Uterus (tissue), 2 donors: ENCODE measurements at regions not wholly inside any gene's neighbourhood (a gene's known extent, or its start where the extent isn't known, plus 50 kb on each side); places are given as distances from the start of the nearest gene placed in this dataset.

Experiments
- POLR2A ChIP-seq, 2 donors: fragments of 450-650 bp; IDR thresholded peaks; one replicate each; pipeline ENCODE4 v1.6.1; 2016; ENCODE audit warnings: antibody characterized with exemption in 2 of 2, mild to moderate bottlenecking in 1 of 2, moderate library complexity in 1 of 2
- TF ChIP-seq, protein P1 (sequence below), 4 experiments: fragments of 200-600 bp in 2 of 4; fragments of 450-650 bp in 2 of 4; sonication (generic) in 2 of 4; IDR thresholded peaks; one replicate each; pipeline ENCODE4 v1.5.1; 2016 to 2019; ENCODE audit warnings: antibody characterized with exemption in 4 of 4, mild to moderate bottlenecking in 2 of 4, moderate library complexity in 1 of 4

- TF ChIP-seq, protein P1, sequence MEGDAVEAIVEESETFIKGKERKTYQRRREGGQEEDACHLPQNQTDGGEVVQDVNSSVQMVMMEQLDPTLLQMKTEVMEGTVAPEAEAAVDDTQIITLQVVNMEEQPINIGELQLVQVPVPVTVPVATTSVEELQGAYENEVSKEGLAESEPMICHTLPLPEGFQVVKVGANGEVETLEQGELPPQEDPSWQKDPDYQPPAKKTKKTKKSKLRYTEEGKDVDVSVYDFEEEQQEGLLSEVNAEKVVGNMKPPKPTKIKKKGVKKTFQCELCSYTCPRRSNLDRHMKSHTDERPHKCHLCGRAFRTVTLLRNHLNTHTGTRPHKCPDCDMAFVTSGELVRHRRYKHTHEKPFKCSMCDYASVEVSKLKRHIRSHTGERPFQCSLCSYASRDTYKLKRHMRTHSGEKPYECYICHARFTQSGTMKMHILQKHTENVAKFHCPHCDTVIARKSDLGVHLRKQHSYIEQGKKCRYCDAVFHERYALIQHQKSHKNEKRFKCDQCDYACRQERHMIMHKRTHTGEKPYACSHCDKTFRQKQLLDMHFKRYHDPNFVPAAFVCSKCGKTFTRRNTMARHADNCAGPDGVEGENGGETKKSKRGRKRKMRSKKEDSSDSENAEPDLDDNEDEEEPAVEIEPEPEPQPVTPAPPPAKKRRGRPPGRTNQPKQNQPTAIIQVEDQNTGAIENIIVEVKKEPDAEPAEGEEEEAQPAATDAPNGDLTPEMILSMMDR (IDR thresholded peaks at IDR 0.05): no peak
- TF ChIP-seq POLR2A (IDR thresholded peaks at IDR 0.05): no peak
These were observed 191.3 kb downstream of the BMP7 start for GRCh38 chr20:57075181-57075580.
